Kasumi-1 (cell line): ENCODE measurements at regions not wholly inside any gene's neighbourhood (a gene's known extent, or its start where the extent isn't known, plus 50 kb on each side); places are given as distances from the start of the nearest gene placed in this dataset.

Source experiments
- DNase-seq, 2 experiments: peaks; one replicate each; lab custom pipeline; 2025; lab: John Stamatoyannopoulos, UW

- no peak for DNase-seq
Observed at GRCh38 chr20:4095639-4096038, 53.0 kb upstream of the SMOX start.

GRCh38 chr20:4091490-4092479 is 56.8 kb upstream of the SMOX start:
- peak; percentile 37 to 48 for DNase-seq

- no peak for DNase-seq
Observed at GRCh38 chr20:4090756-4091489, 57.7 kb upstream of the SMOX start.

GRCh38 chr20:4089756-4090487 is 58.7 kb upstream of the SMOX start:
- no peak for DNase-seq

GRCh38 chr20:4088766-4089165 is 59.9 kb upstream of the SMOX start:
- no peak for DNase-seq

GRCh38 chr20:4087923-4088322 is 60.7 kb upstream of the SMOX start:
- no peak for DNase-seq

- DNase-seq = no peak
Observed at GRCh38 chr20:4086771-4087687, 61.6 kb upstream of the SMOX start.

GRCh38 chr20:4084721-4085120 is 63.9 kb upstream of the SMOX start:
- DNase-seq = no peak

GRCh38 chr20:4084096-4084495 is 64.5 kb upstream of the SMOX start:
- no peak for DNase-seq

- no peak for DNase-seq
Observed at GRCh38 chr20:4083098-4083865, 65.3 kb upstream of the SMOX start.

- peak; percentile 94 to 95 for DNase-seq
Observed at GRCh38 chr20:4082406-4083097, 66.1 kb upstream of the SMOX start.

- no peak for DNase-seq
Observed at GRCh38 chr20:4081421-4081820, 66.1 kb upstream of the RNF24 start.

GRCh38 chr20:4076671-4077070 is 61.3 kb upstream of the RNF24 start:
- no peak for DNase-seq

- DNase-seq = no peak
Observed at GRCh38 chr20:4076033-4076432, 60.7 kb upstream of the RNF24 start.

- DNase-seq = peak; percentile 71 to 77
Observed at GRCh38 chr20:4074877-4075455, 59.6 kb upstream of the RNF24 start.

GRCh38 chr20:4073852-4074741 is 58.7 kb upstream of the RNF24 start:
- DNase-seq = peak in 1 of 2 experiments; percentile 8

- DNase-seq = no peak
Observed at GRCh38 chr20:4071178-4071693, 55.9 kb upstream of the RNF24 start.
